ENCODE measurements at regions not wholly inside any gene's neighbourhood (a gene's known extent, or its start where the extent isn't known, plus 50 kb on each side); places are given as distances from the start of the nearest gene placed in this dataset.

GRCh38 chr13:86579662-86580061, 780.4 kb upstream of the SLITRK6 start:
- POLR2A ChIA-PET, result no interaction called here
- no peak for TF ChIP-seq CTCF (IDR thresholded peaks at IDR 0.05; ENCODE audit: control extremely low read depth, extremely low read depth, low read depth, missing control alignments)
- CTCF ChIA-PET, result interaction anchor here (1.0 to 1.2 kb wide), 2 partner anchors 13 to 41 kb away, joined by 3 read pairs; no protein-coding TSS in a partner anchor
- no peak for DNase-seq (ENCODE audit: extremely low spot score)

- CTCF ChIA-PET, result no interaction called here
- no peak for TF ChIP-seq CTCF (IDR thresholded peaks at IDR 0.05; ENCODE audit: control extremely low read depth, extremely low read depth, low read depth, missing control alignments)
- POLR2A ChIA-PET, result no interaction called here
- DNase-seq (ENCODE audit: extremely low spot score), result no peak
Observed at GRCh38 chr13:86581706-86582105, 782.5 kb upstream of the SLITRK6 start.

- no peak for TF ChIP-seq CTCF (IDR thresholded peaks at IDR 0.05; ENCODE audit: control extremely low read depth, extremely low read depth, low read depth, missing control alignments)
- ChIA-PET CTCF (no interaction called here), POLR2A (no interaction called here)
- no peak for DNase-seq (ENCODE audit: extremely low spot score)
Observed at GRCh38 chr13:86584301-86584700, 785.1 kb upstream of the SLITRK6 start.

GRCh38 chr13:86585835-86586234, 786.6 kb upstream of the SLITRK6 start:
- DNase-seq (ENCODE audit: extremely low spot score), result no peak
- ChIA-PET POLR2A (no interaction called here), CTCF (no interaction called here)
- no peak for TF ChIP-seq CTCF (IDR thresholded peaks at IDR 0.05; ENCODE audit: control extremely low read depth, extremely low read depth, low read depth, missing control alignments)

GRCh38 chr13:86591862-86592261, 792.6 kb upstream of the SLITRK6 start:
- CTCF ChIA-PET, result no interaction called here
- TF ChIP-seq CTCF (IDR thresholded peaks at IDR 0.05; ENCODE audit: control extremely low read depth, extremely low read depth, low read depth, missing control alignments), result no peak
- DNase-seq (ENCODE audit: extremely low spot score), result no peak
- POLR2A ChIA-PET, result no interaction called here

- DNase-seq (ENCODE audit: extremely low spot score), result no peak
- no peak for TF ChIP-seq CTCF (IDR thresholded peaks at IDR 0.05; ENCODE audit: control extremely low read depth, extremely low read depth, low read depth, missing control alignments)
- POLR2A ChIA-PET, result no interaction called here
- CTCF ChIA-PET, result no interaction called here
Observed at GRCh38 chr13:86601351-86601750, 802.1 kb upstream of the SLITRK6 start.

GRCh38 chr13:86606264-86606663, 807.0 kb upstream of the SLITRK6 start:
- TF ChIP-seq CTCF (IDR thresholded peaks at IDR 0.05; ENCODE audit: control extremely low read depth, extremely low read depth, low read depth, missing control alignments), result no peak
- no peak for DNase-seq (ENCODE audit: extremely low spot score)
- ChIA-PET POLR2A (no interaction called here), CTCF (no interaction called here)
